ENCODE measurements at regions not wholly inside any gene's neighbourhood (a gene's known extent, or its start where the extent isn't known, plus 50 kb on each side); places are given as distances from the start of the nearest gene placed in this dataset.

GRCh38 chr4:13912436-13912925 lies 285.0 kb upstream of the BOD1L1 start:
- Mint-ChIP-seq H3K27me3 (ENCODE audit: unreplicated experiment) (peaks cover 4% of the 10 kb centered on the region), H3K27ac (ENCODE audit: unreplicated experiment) (no peak overlapping the region), H3K4me1 (ENCODE audit: unreplicated experiment) (no peaks in the 10 kb centered on the region), H3K4me3 (ENCODE audit: unreplicated experiment) (no peak overlapping the region), H3K36me3 (ENCODE audit: low read depth, unreplicated experiment) (no peaks in the 10 kb centered on the region), H3K9me3 (ENCODE audit: unreplicated experiment) (no peaks in the 10 kb centered on the region)
- no peak for DNase-seq (ENCODE audit: low spot score)
- TF ChIP-seq CTCF (IDR thresholded peaks at IDR 0.05; ENCODE audit: unreplicated experiment): no peak

- Mint-ChIP-seq H3K27ac (ENCODE audit: unreplicated experiment) (no peak overlapping the region), H3K9me3 (ENCODE audit: unreplicated experiment) (no peaks in the 10 kb centered on the region), H3K4me1 (ENCODE audit: unreplicated experiment) (no peaks in the 10 kb centered on the region), H3K36me3 (ENCODE audit: low read depth, unreplicated experiment) (no peaks in the 10 kb centered on the region), H3K27me3 (ENCODE audit: unreplicated experiment) (peaks cover 4% of the 10 kb centered on the region), H3K4me3 (ENCODE audit: unreplicated experiment) (no peak overlapping the region)
- no peak for DNase-seq (ENCODE audit: low spot score)
- no peak for TF ChIP-seq CTCF (IDR thresholded peaks at IDR 0.05; ENCODE audit: unreplicated experiment)
These were observed 285.4 kb upstream of the BOD1L1 start for GRCh38 chr4:13912966-13913365.

- H3K4me3 Mint-ChIP-seq (ENCODE audit: unreplicated experiment): no peak overlapping the region
- H3K36me3 Mint-ChIP-seq (ENCODE audit: low read depth, unreplicated experiment): no peaks in the 10 kb centered on the region
- no peak for TF ChIP-seq CTCF (IDR thresholded peaks at IDR 0.05; ENCODE audit: unreplicated experiment)
- H3K4me1 Mint-ChIP-seq (ENCODE audit: unreplicated experiment): peaks cover 15% of the 10 kb centered on the region
- no peak for DNase-seq (ENCODE audit: low spot score)
- H3K27ac Mint-ChIP-seq (ENCODE audit: unreplicated experiment): no peak overlapping the region
- peaks cover 4% of the 10 kb centered on the region for H3K27me3 Mint-ChIP-seq (ENCODE audit: unreplicated experiment)
- no peaks in the 10 kb centered on the region for H3K9me3 Mint-ChIP-seq (ENCODE audit: unreplicated experiment)
These were observed 289.5 kb upstream of the BOD1L1 start for GRCh38 chr4:13917015-13917414.

- Mint-ChIP-seq H3K27me3 (ENCODE audit: unreplicated experiment) (peaks cover 4% of the 10 kb centered on the region), H3K36me3 (ENCODE audit: low read depth, unreplicated experiment) (no peaks in the 10 kb centered on the region), H3K4me3 (ENCODE audit: unreplicated experiment) (no peak overlapping the region), H3K4me1 (ENCODE audit: unreplicated experiment) (peaks cover 15% of the 10 kb centered on the region), H3K9me3 (ENCODE audit: unreplicated experiment) (no peaks in the 10 kb centered on the region), H3K27ac (ENCODE audit: unreplicated experiment) (no peak overlapping the region)
- DNase-seq (ENCODE audit: low spot score): no peak
- TF ChIP-seq CTCF (IDR thresholded peaks at IDR 0.05; ENCODE audit: unreplicated experiment): no peak
These were observed 290.6 kb upstream of the BOD1L1 start for GRCh38 chr4:13918110-13918509.

GRCh38 chr4:13918991-13919441 lies 291.5 kb upstream of the BOD1L1 start:
- peaks cover 4% of the 10 kb centered on the region for H3K27me3 Mint-ChIP-seq (ENCODE audit: unreplicated experiment)
- H3K27ac Mint-ChIP-seq (ENCODE audit: unreplicated experiment): no peak overlapping the region
- H3K9me3 Mint-ChIP-seq (ENCODE audit: unreplicated experiment): no peaks in the 10 kb centered on the region
- no peak for TF ChIP-seq CTCF (IDR thresholded peaks at IDR 0.05; ENCODE audit: unreplicated experiment)
- no peak for DNase-seq (ENCODE audit: low spot score)
- no peaks in the 10 kb centered on the region for H3K36me3 Mint-ChIP-seq (ENCODE audit: low read depth, unreplicated experiment)
- H3K4me3 Mint-ChIP-seq (ENCODE audit: unreplicated experiment): no peak overlapping the region
- H3K4me1 Mint-ChIP-seq (ENCODE audit: unreplicated experiment): peaks cover 15% of the 10 kb centered on the region
